Left lung (tissue), 4 donors: ENCODE measurements at regions not wholly inside any gene's neighbourhood (a gene's known extent, or its start where the extent isn't known, plus 50 kb on each side); places are given as distances from the start of the nearest gene placed in this dataset.
"Not testable (repeated sequence)": the region's sequence is repeated elsewhere in the genome, so short reads cannot be mapped to it uniquely, and the experiment has no call there.

ENCODE experiments used
- ATAC-seq: fragments of 200-7000 bp; cut with Tn5 transposase; one replicate; pipeline ENCODE4 v1.9.1; 2020; ENCODE audit warnings: moderate library complexity
- DNase-seq, 4 donors: peaks; one replicate each; pipeline ENCODE4 v3.0.0-alpha.2; 2013 to 2020
- H3K27ac ChIP-seq, 2 donors: fragments of 200-600 bp; sonication (generic) in 1 of 2; one replicate each; pipeline versions ENCODE4 v1.5.0 to v1.8.0; 2020 to 2021
- H3K27me3 ChIP-seq, 2 donors: fragments of 200-600 bp; sonication (generic) in 1 of 2; one replicate each; pipeline versions ENCODE4 v1.5.0 to v1.8.0; 2020 to 2021
- H3K36me3 ChIP-seq, 2 donors: fragments of 200-600 bp; sonication (generic) in 1 of 2; one replicate each; pipeline versions ENCODE4 v1.5.0 to v1.8.0; 2020 to 2021
- H3K4me1 ChIP-seq, 2 donors: fragments of 200-600 bp; one replicate each; pipeline ENCODE4 v1.8.0; 2021
- H3K4me3 ChIP-seq, 2 donors: fragments of 200-600 bp; sonication (generic) in 1 of 2; one replicate each; pipeline versions ENCODE4 v1.5.0 to v1.8.0; 2020 to 2021; ENCODE audit warnings: mild to moderate bottlenecking in 1 of 2
- H3K9me3 ChIP-seq, 2 donors: fragments of 200-600 bp; sonication (generic) in 1 of 2; one replicate each; pipeline versions ENCODE4 v1.5.0 to v1.8.0; 2020 to 2021
- intact Hi-C, 2 donors: fragments of 100-400 bp; cut with DNase I; formaldehyde crosslinking; loops; one replicate each; pipeline versions ENCODE4 v1.11.2 to v1.14.2; 2022
- TF ChIP-seq, protein P1 (sequence below), 2 donors: fragments of 200-600 bp; sonication (generic) in 1 of 2; IDR thresholded peaks; one replicate each; pipeline versions ENCODE4 v1.5.0 to v1.8.0; 2021; ENCODE audit warnings: antibody characterized with exemption in 2 of 2
- donor health status: DM: no; HTN: yes; CAD: no.
- donor health status: DM: no; HTN: no; CAD: no.

DNA sequence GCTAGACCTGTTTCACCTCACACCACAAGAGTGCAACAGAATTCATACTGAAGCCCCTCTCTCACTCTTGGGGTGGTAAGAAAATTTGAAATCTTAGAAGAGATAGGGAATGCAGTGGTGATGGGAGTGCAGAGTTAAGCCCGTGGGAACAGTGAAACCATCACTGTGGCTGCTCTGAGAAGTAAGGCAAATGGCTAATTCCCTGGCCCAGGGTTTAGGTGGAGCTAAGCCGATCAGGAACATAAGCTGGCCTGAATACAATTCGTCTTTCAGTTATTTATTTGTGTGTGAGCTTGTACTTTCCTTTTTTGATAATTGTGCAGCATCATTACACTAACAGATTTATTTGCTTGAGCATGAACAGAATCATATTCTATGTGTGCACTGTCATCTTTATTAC is 1070.6 kb downstream of the STPG2 start:
- ATAC-seq = no peak
- TF ChIP-seq, protein P1, sequence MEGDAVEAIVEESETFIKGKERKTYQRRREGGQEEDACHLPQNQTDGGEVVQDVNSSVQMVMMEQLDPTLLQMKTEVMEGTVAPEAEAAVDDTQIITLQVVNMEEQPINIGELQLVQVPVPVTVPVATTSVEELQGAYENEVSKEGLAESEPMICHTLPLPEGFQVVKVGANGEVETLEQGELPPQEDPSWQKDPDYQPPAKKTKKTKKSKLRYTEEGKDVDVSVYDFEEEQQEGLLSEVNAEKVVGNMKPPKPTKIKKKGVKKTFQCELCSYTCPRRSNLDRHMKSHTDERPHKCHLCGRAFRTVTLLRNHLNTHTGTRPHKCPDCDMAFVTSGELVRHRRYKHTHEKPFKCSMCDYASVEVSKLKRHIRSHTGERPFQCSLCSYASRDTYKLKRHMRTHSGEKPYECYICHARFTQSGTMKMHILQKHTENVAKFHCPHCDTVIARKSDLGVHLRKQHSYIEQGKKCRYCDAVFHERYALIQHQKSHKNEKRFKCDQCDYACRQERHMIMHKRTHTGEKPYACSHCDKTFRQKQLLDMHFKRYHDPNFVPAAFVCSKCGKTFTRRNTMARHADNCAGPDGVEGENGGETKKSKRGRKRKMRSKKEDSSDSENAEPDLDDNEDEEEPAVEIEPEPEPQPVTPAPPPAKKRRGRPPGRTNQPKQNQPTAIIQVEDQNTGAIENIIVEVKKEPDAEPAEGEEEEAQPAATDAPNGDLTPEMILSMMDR (IDR thresholded peaks at IDR 0.05) = no peak
- Histone ChIP-seq H3K36me3 (no peaks in the 10 kb centered on the region), H3K27me3 (no peaks in the 10 kb centered on the region), H3K4me1 (no peaks in the 10 kb centered on the region), H3K4me3 (no peak overlapping the region), H3K9me3 (peaks cover 0 to 5% of the 10 kb centered on the region in 2 donors), H3K27ac (no peak overlapping the region)
- intact Hi-C loops = no loop called here
- DNase-seq = no peak

DNA sequence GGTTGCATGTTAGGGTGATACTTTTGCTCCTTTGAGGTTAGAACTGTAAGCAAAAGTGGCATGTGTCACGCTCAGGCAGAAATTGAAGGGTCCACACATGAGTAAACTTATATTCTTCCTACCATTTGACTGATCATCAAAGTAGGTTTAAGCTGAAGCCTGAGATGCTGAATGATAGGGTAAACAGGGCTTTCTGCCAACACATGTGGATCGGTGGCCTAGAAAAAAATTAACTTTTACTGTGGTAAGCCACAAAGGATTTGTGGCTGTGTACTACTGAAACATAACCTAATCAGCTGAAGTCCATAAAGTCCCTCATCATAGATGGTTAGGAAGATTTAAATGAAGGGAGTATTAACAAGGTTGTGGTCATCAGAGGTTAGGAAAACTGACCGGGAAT is 1070.1 kb downstream of the STPG2 start:
- H3K4me3 ChIP-seq = no peak overlapping the region
- no peak for ATAC-seq
- peaks cover 0 to 5% of the 10 kb centered on the region in 2 donors for H3K9me3 ChIP-seq
- no peak overlapping the region for H3K27ac ChIP-seq
- no peaks in the 10 kb centered on the region for H3K36me3 ChIP-seq
- no peak for DNase-seq
- no peaks in the 10 kb centered on the region for H3K27me3 ChIP-seq
- TF ChIP-seq, protein P1 (IDR thresholded peaks at IDR 0.05) = no peak
- H3K4me1 ChIP-seq = no peaks in the 10 kb centered on the region
- intact Hi-C loops = no loop called here

DNA sequence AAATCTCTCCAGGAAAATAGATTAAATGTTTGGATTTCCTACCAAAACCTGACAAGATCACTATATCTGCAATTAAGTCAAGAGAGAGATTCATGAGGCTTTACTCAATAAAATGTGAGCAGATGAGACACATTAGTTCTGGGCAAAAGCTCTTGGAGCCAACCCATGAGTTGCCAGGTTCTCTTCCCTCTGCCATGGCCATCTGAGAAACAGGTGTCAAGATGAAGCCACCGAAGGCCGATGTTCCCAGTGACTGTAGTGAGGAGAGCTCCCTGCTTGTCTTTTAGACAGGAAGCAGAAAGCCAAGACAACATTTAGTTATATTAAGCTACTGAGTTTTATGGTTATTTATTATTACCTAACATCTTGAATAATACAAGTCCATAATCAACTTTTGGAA is 1068.7 kb downstream of the STPG2 start:
- no peak overlapping the region for H3K4me3 ChIP-seq
- no peaks in the 10 kb centered on the region for H3K36me3 ChIP-seq
- no peak for ATAC-seq
- no peaks in the 10 kb centered on the region for H3K4me1 ChIP-seq
- TF ChIP-seq, protein P1 (IDR thresholded peaks at IDR 0.05) = no peak
- intact Hi-C loops = no loop called here
- H3K9me3 ChIP-seq = peaks cover 0 to 5% of the 10 kb centered on the region in 2 donors
- DNase-seq = no peak
- H3K27ac ChIP-seq = no peak overlapping the region
- H3K27me3 ChIP-seq = no peaks in the 10 kb centered on the region

DNA sequence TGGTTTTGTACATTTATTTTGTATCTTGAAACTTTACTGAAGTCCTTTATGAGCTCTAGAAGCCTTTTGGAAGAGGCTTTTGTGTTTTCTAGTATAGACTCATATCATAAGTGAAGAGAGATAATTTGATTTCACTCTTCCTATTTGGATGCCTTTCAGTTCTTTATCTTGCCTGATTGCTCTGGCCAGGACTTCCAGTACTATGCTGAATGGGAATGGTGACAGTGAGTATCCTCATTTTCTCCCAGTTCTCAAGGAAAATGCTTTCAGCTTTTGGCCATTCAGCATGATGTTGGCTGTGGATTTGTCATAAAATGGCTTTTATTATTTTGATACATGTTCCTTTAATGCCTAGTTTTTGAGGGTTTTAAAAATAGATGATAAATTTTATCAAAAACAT is 1061.3 kb downstream of the STPG2 start:
- Histone ChIP-seq H3K36me3 (no peaks in the 10 kb centered on the region), H3K4me1 (no peaks in the 10 kb centered on the region), H3K9me3 (peaks cover 0 to 4% of the 10 kb centered on the region in 2 donors), H3K27me3 (no peaks in the 10 kb centered on the region), H3K4me3 (no peak overlapping the region), H3K27ac (no peak overlapping the region)
- TF ChIP-seq, protein P1 (IDR thresholded peaks at IDR 0.05) = no peak
- DNase-seq (no peak), ATAC-seq (no peak)
- intact Hi-C loops = no loop called here

DNA sequence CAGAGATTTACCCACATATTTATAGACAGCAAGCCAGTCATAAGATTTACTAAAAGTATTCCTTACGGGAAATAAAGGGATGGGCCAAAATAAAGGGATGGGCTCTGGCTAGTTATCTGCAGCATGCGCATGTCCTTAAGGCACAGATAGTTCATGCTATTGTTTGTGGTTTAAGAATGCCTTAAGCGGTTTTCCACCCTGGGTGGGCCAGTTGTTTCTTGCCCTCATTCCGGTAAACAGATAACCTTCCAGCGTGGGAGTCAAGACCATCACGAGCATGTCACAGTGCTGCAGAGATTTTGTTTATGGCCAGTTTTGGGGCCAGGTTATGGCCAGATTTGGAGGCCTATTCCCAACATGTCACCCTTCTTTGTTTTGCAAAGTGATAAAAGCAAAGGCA is 1046.2 kb downstream of the STPG2 start:
- intact Hi-C loops, H3K27ac ChIP-seq, H3K9me3 ChIP-seq, DNase-seq, H3K36me3 ChIP-seq, H3K27me3 ChIP-seq, H3K4me3 ChIP-seq, ATAC-seq, H3K4me1 ChIP-seq: not testable (repeated sequence)

DNA sequence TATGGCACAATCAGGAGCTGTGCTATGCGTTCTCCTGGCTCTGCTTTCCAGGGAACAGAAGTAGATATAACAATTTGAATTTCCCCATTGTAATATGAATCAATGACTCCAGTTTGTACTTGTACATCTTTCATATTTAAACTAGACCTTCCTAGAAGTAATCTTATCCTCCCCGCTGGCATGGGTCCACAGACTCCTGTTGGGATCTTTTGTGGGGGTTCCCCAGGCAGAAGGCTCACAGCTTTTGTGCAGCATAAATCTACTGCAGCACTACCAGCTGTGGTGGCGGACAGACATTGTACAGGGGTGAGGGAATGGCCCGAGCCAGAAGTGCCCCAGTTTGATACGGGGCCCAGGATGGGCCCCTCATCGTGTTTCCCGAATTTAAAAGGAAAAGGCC is 1042.1 kb downstream of the STPG2 start:
- not testable (repeated sequence) for H3K27me3 ChIP-seq, ATAC-seq

More for the DNA sequence above, 1042.1 kb downstream of the STPG2 start:
- H3K27ac ChIP-seq, H3K4me1 ChIP-seq, H3K4me3 ChIP-seq, H3K9me3 ChIP-seq, DNase-seq, intact Hi-C loops, H3K36me3 ChIP-seq: not testable (repeated sequence)
